A673 (cell line): ENCODE measurements at regions not wholly inside any gene's neighbourhood (a gene's known extent, or its start where the extent isn't known, plus 50 kb on each side); places are given as distances from the start of the nearest gene placed in this dataset.

Experiments
- EZH2 ChIP-seq: fragments of 200-600 bp; sonication (generic); IDR thresholded peaks from 2 replicates; pipeline ENCODE4 v1.6.1; 2017; ENCODE audit warnings: borderline replicate concordance, low read depth, mild to moderate bottlenecking, mixed read lengths, antibody characterized with exemption, low read length; ENCODE audit not compliant: poor library complexity, severe bottlenecking
- TF ChIP-seq, protein P1 (sequence below): fragments of 300-800, 200-600 bp; sonication (generic); conservative IDR thresholded peaks from 2 replicates; pipeline ENCODE4 v1.5.1; 2017; ENCODE audit warnings: low read depth, mild to moderate bottlenecking, antibody characterized with exemption, low read length, moderate library complexity, mixed read lengths

- TF ChIP-seq, protein P1, sequence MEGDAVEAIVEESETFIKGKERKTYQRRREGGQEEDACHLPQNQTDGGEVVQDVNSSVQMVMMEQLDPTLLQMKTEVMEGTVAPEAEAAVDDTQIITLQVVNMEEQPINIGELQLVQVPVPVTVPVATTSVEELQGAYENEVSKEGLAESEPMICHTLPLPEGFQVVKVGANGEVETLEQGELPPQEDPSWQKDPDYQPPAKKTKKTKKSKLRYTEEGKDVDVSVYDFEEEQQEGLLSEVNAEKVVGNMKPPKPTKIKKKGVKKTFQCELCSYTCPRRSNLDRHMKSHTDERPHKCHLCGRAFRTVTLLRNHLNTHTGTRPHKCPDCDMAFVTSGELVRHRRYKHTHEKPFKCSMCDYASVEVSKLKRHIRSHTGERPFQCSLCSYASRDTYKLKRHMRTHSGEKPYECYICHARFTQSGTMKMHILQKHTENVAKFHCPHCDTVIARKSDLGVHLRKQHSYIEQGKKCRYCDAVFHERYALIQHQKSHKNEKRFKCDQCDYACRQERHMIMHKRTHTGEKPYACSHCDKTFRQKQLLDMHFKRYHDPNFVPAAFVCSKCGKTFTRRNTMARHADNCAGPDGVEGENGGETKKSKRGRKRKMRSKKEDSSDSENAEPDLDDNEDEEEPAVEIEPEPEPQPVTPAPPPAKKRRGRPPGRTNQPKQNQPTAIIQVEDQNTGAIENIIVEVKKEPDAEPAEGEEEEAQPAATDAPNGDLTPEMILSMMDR = no peak
- TF ChIP-seq EZH2 = no peak
Measured at GRCh38 chr11:38296211-38296776, 1698.3 kb upstream of the RAG2 start.
